ENCODE measurements at regions not wholly inside any gene's neighbourhood (a gene's known extent, or its start where the extent isn't known, plus 50 kb on each side); places are given as distances from the start of the nearest gene placed in this dataset.
"Not testable (repeated sequence)": the region's sequence is repeated elsewhere in the genome, so short reads cannot be mapped to it uniquely, and the experiment has no call there.

- no peak for DNase-seq
These were observed 508.6 kb upstream of the KLHL1 start for GRCh38 chr13:70616847-70617246.

GRCh38 chr13:70613295-70613694, 505.0 kb upstream of the KLHL1 start:
- DNase-seq, result no peak

GRCh38 chr13:70612881-70613280, 504.6 kb upstream of the KLHL1 start:
- DNase-seq, result no peak

GRCh38 chr13:70604448-70604847, 496.2 kb upstream of the KLHL1 start:
- no peak for DNase-seq

- DNase-seq, result no peak
These were observed 485.5 kb upstream of the KLHL1 start for GRCh38 chr13:70593716-70594115.

- no peak for DNase-seq
These were observed 476.9 kb upstream of the KLHL1 start for GRCh38 chr13:70585109-70585508.

GRCh38 chr13:70580825-70581224, 472.6 kb upstream of the KLHL1 start:
- no peak for DNase-seq

- no peak for DNase-seq
These were observed 471.7 kb upstream of the KLHL1 start for GRCh38 chr13:70579941-70580340.

- DNase-seq, result no peak
These were observed 463.0 kb upstream of the KLHL1 start for GRCh38 chr13:70571221-70571620.

GRCh38 chr13:70568571-70568970, 460.3 kb upstream of the KLHL1 start:
- DNase-seq, result no peak

GRCh38 chr13:70544706-70545105, 436.5 kb upstream of the KLHL1 start:
- no peak for DNase-seq

GRCh38 chr13:70541451-70541850, 433.2 kb upstream of the KLHL1 start:
- DNase-seq, result no peak

GRCh38 chr13:70534466-70534865, 426.2 kb upstream of the KLHL1 start:
- no peak for DNase-seq

- no peak for DNase-seq
These were observed 421.4 kb upstream of the KLHL1 start for GRCh38 chr13:70529652-70530051.

GRCh38 chr13:70527599-70527998, 419.3 kb upstream of the KLHL1 start:
- no peak for DNase-seq

- DNase-seq, result no peak
These were observed 415.4 kb upstream of the KLHL1 start for GRCh38 chr13:70523622-70524021.

- no peak for DNase-seq
These were observed 412.2 kb upstream of the KLHL1 start for GRCh38 chr13:70520275-70521036.

- DNase-seq, result no peak
These were observed 409.8 kb upstream of the KLHL1 start for GRCh38 chr13:70518081-70518480.

GRCh38 chr13:70516226-70516625, 408.0 kb upstream of the KLHL1 start:
- DNase-seq, result no peak

- DNase-seq, result not testable (repeated sequence)
These were observed 403.7 kb upstream of the KLHL1 start for GRCh38 chr13:70511861-70512417.

- DNase-seq, result no peak
These were observed 397.6 kb upstream of the KLHL1 start for GRCh38 chr13:70505809-70506208.

- DNase-seq, result no peak
These were observed 394.7 kb upstream of the KLHL1 start for GRCh38 chr13:70502944-70503343.

GRCh38 chr13:70490320-70490935, 382.2 kb upstream of the KLHL1 start:
- no peak for DNase-seq

GRCh38 chr13:70484931-70485330, 376.7 kb upstream of the KLHL1 start:
- no peak for DNase-seq

All from C1 segment of cervical spinal cord (tissue), 14 donors.